PC-9 (cell line): ENCODE measurements at regions not wholly inside any gene's neighbourhood (a gene's known extent, or its start where the extent isn't known, plus 50 kb on each side); places are given as distances from the start of the nearest gene placed in this dataset.
A peak's percentile ranks its signal among the peaks of the same experiment; 100 is the strongest.

ENCODE experiments used
- BruUV-seq: library from RNA; stranded (reverse); fragments of 400-500 nt; replicated peaks from 2 replicates; lab custom pipeline; 2021; lab: Mats Ljungman, UMichigan
- CTCF ChIA-PET: fragments of 300-600 bp; sonication (Branson Sonifier 250); formaldehyde crosslinking; loops from one replicate; lab custom pipeline; 2022; ENCODE audit warnings: antibody characterized with exemption; lab: Charles Lee
- POLR2A ChIA-PET: fragments of 300-600 bp; sonication (Branson Sonifier 250); formaldehyde crosslinking; loops from one replicate; lab custom pipeline; 2022; ENCODE audit warnings: antibody characterized with exemption; ENCODE audit not compliant: unreplicated experiment; lab: Charles Lee
- DNase-seq, 2 experiments: peaks; one replicate each; pipeline versions ENCODE4 v3.0.0 to v3.0.0-alpha.2; 2015 to 2022; ENCODE audit warnings: mixed read lengths in 1 of 2
- H2AFZ ChIP-seq: fragments of 200-600 bp; sonication (generic); 2 replicates; pipeline ENCODE4 v1.8.1; 2017; ENCODE audit warnings: antibody characterized with exemption
- H3F3A ChIP-seq: fragments of 200-600 bp; sonication (generic); 2 replicates; pipeline ENCODE4 v1.8.1; 2017; ENCODE audit warnings: antibody characterized with exemption, mild to moderate bottlenecking, low read depth; ENCODE audit not compliant: insufficient read depth
- H3K27ac ChIP-seq: fragments of 200-600 bp; sonication (generic); 2 replicates; pipeline ENCODE4 v1.6.1; 2016; ENCODE audit warnings: mixed run types
- H3K27me3 ChIP-seq: fragments of 200-600 bp; sonication (generic); 2 replicates; pipeline ENCODE4 v1.6.1; 2016; ENCODE audit warnings: low read depth, mixed run types; ENCODE audit not compliant: insufficient read depth
- H3K36me3 ChIP-seq: fragments of 200-600 bp; sonication (generic); 2 replicates; pipeline ENCODE4 v1.6.1; 2016; ENCODE audit warnings: low read depth, mixed run types
- H3K4me1 ChIP-seq: fragments of 200-600 bp; sonication (generic); replicated peaks from 2 replicates; pipeline ENCODE4 v1.6.1; 2016; ENCODE audit warnings: mixed run types; ENCODE audit not compliant: insufficient read depth
- H3K4me2 ChIP-seq: fragments of 200-600 bp; sonication (generic); 2 replicates; pipeline ENCODE4 v1.6.1; 2017; ENCODE audit warnings: mixed run types
- H3K4me3 ChIP-seq: fragments of 200-600 bp; sonication (generic); 2 replicates; pipeline ENCODE4 v1.6.1; 2016; ENCODE audit warnings: mixed run types
- H3K79me2 ChIP-seq: fragments of 200-600 bp; sonication (generic); 2 replicates; pipeline ENCODE4 v1.6.1; 2017; ENCODE audit warnings: low read depth, mixed run types
- H3K9me2 ChIP-seq: fragments of 200-600 bp; sonication (generic); 2 replicates; pipeline ENCODE4 v1.8.1; 2017; ENCODE audit warnings: mild to moderate bottlenecking; ENCODE audit not compliant: insufficient read depth
- H3K9me3 ChIP-seq: fragments of 200-600 bp; sonication (generic); 2 replicates; pipeline ENCODE4 v1.8.1; 2016; ENCODE audit warnings: low read depth; ENCODE audit not compliant: insufficient read depth
- H4K20me1 ChIP-seq: fragments of 200-600 bp; sonication (generic); 2 replicates; pipeline ENCODE4 v1.8.1; 2017; ENCODE audit not compliant: insufficient read depth
- CTCF ChIP-seq: fragments of 200-600 bp; sonication (generic); conservative IDR thresholded peaks from 2 replicates; pipeline ENCODE4 v1.6.1; 2017; ENCODE audit warnings: mixed run types, antibody characterized with exemption, mild to moderate bottlenecking, moderate library complexity
- EZH2 ChIP-seq: fragments of 200-600 bp; sonication (generic); IDR thresholded peaks from 2 replicates; pipeline ENCODE4 v1.8.0; 2017; ENCODE audit warnings: antibody characterized with exemption, low read depth
- intact Hi-C: fragments of 100-400 bp; cut with micrococcal nuclease; formaldehyde crosslinking; loops from one replicate; pipeline ENCODE4 v1.10.0; 2022; ENCODE audit not compliant: unreplicated experiment

GRCh38 chr11:92447586-92447985 lies 223.0 kb downstream of the FAT3 start:
- ChIA-PET POLR2A (no interaction called here), CTCF (no interaction called here)

DNA sequence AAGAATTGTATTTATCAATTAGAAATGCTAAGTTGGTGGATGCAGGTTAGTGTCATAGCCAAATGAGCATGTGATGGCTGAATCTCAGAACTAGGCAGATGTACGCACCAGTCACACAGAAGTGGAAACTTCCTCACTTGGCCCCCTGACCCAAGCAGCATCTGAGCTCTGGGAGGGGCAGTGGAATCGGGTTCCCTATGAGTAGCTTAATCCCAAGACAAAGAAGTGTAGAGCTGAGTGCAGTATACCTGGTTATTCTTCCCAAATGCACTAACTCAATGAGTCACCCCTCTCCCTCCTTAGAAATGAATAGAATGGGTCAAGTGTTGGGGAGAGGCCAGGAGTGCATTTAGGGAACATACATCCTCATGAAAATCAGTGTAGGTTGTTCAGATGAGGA lies 224.6 kb downstream of the FAT3 start:
- Histone ChIP-seq H3K79me2 (no peaks in the 10 kb centered on the region), H3K36me3 (no peaks in the 10 kb centered on the region), H3K4me2 (no peak overlapping the region), H3K4me1 (peaks cover 23% of the 10 kb centered on the region), H3K9me2 (no peaks in the 10 kb centered on the region), H4K20me1 (no peaks in the 10 kb centered on the region), H3K4me3 (no peak overlapping the region), H3K27ac (no peak overlapping the region), H2AFZ (no peak overlapping the region), H3F3A (peaks cover 8% of the 10 kb centered on the region), H3K27me3 (no peaks in the 10 kb centered on the region), H3K9me3 (no peaks in the 10 kb centered on the region)
- intact Hi-C loops, result no loop called here
- peak in 1 of 2 experiments; percentile 30 for DNase-seq
- POLR2A ChIA-PET, result no interaction called here
- TF ChIP-seq EZH2, result no peak
- no peak for TF ChIP-seq CTCF
- CTCF ChIA-PET, result no interaction called here
- BruUV-seq, result no TSS peak

More at GRCh38 chr11:92447586-92447985, 223.0 kb downstream of the FAT3 start:
- TF ChIP-seq CTCF, result no peak
- TF ChIP-seq EZH2, result no peak
- peak overlapping the region; percentile 52 for H3K4me2 ChIP-seq
- intact Hi-C loops, result no loop called here
- no peaks in the 10 kb centered on the region for H3K36me3 ChIP-seq
- peak overlapping the region; percentile 57; the same call in 1 of the 2 replicates for H2AFZ ChIP-seq
- peaks cover 23% of the 10 kb centered on the region for H3K4me1 ChIP-seq
- no peaks in the 10 kb centered on the region for H3K9me2 ChIP-seq
- no peaks in the 10 kb centered on the region for H3K9me3 ChIP-seq
- BruUV-seq, result no TSS peak
- no peaks in the 10 kb centered on the region for H3K27me3 ChIP-seq
- H3K79me2 ChIP-seq, result no peaks in the 10 kb centered on the region
- H3K27ac ChIP-seq, result peak overlapping the region; percentile 56
- DNase-seq, result peak in 1 of 2 experiments; percentile 54
- no peaks in the 10 kb centered on the region for H4K20me1 ChIP-seq
- no peak overlapping the region for H3K4me3 ChIP-seq
- H3F3A ChIP-seq, result peaks cover 8% of the 10 kb centered on the region

DNA sequence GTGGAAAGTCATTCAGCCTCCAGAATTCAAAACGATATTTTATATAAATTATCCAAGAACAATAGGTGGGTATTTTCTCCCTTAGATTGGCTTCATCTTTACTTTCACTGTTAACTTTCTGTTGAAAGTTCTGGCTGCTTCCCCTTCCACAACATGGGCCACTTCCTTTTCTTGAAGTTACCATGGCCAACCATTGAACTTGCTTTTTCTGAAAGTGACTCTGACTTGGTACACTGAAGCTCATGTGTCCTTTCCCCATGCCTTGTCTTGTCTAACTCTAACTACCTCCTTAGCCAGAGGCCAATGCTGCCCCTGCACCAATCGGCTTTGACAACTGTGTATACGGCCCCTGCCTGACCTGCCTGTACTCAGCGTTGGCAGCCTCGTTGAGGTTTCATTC lies 225.2 kb downstream of the FAT3 start:
- Histone ChIP-seq H3K27ac (no peak overlapping the region), H3K4me1 (peaks cover 23% of the 10 kb centered on the region), H3K79me2 (no peaks in the 10 kb centered on the region), H3K9me3 (no peaks in the 10 kb centered on the region), H3K36me3 (no peaks in the 10 kb centered on the region), H3F3A (peaks cover 8% of the 10 kb centered on the region), H3K9me2 (no peaks in the 10 kb centered on the region), H3K27me3 (no peaks in the 10 kb centered on the region), H2AFZ (no peak overlapping the region), H3K4me3 (no peak overlapping the region), H3K4me2 (no peak overlapping the region), H4K20me1 (no peaks in the 10 kb centered on the region)
- no peak for TF ChIP-seq CTCF
- no peak for TF ChIP-seq EZH2
- ChIA-PET CTCF (no interaction called here), POLR2A (no interaction called here)
- intact Hi-C loops, result no loop called here
- DNase-seq, result no peak
- BruUV-seq, result no TSS peak
